ENCODE measurements at regions not wholly inside any gene's neighbourhood (a gene's known extent, or its start where the extent isn't known, plus 50 kb on each side); places are given as distances from the start of the nearest gene placed in this dataset.

- Histone ChIP-seq H4K91ac (replicated peaks; ENCODE audit: insufficient read length, low read length) (no peak overlapping the region), H2BK15ac (ENCODE audit: low read length) (no peak overlapping the region), H4K5ac (ENCODE audit: insufficient read length, low read depth, low read length) (no peak overlapping the region), H2AFZ (ENCODE audit: low read length) (no peak overlapping the region), H2BK20ac (ENCODE audit: low read length) (no peak overlapping the region), H3K23me2 (ENCODE audit: low read depth, low read length) (no peaks in the 10 kb centered on the region), H3K4me1 (replicated peaks in 1 of 4; ENCODE audit: control insufficient read depth in 3 of 4, insufficient read depth in 4 of 4, low read length in 3 of 4) (no peaks in the 10 kb centered on the region), H3K4ac (replicated peaks; ENCODE audit: insufficient read length, low read depth, low read length) (no peak overlapping the region), H3K4me2 (ENCODE audit: insufficient read depth in 1 of 2, low read depth in 2 of 2, low read length in 2 of 2) (no peak overlapping the region), H2AK5ac (ENCODE audit: low read depth, low read length) (no peak overlapping the region), H2BK120ac (replicated peaks; ENCODE audit: low read depth, low read length) (no peak overlapping the region), H3K27ac (ENCODE audit: low read depth, low read length) (no peak overlapping the region), H3K79me1 (ENCODE audit: low read depth, low read length) (no peaks in the 10 kb centered on the region), H3K36me3 (ENCODE audit: control insufficient read depth in 2 of 4, insufficient read depth in 4 of 4, low read length in 3 of 4) (no peaks in the 10 kb centered on the region), H3K56ac (replicated peaks; ENCODE audit: insufficient read length, low read depth, low read length) (no peak overlapping the region), H4K8ac (ENCODE audit: extremely low read depth, insufficient read depth, low read length) (no peak overlapping the region), H2BK5ac (ENCODE audit: low read depth, low read length) (no peak overlapping the region), H3K79me2 (ENCODE audit: control insufficient read depth in 1 of 2, insufficient read depth in 2 of 2, low read length in 2 of 2) (no peaks in the 10 kb centered on the region), H2BK12ac (ENCODE audit: low read depth, low read length) (no peak overlapping the region), H3K23ac (ENCODE audit: insufficient read length) (no peak overlapping the region), H4K20me1 (replicated peaks in 1 of 2; ENCODE audit: control insufficient read depth in 1 of 2, insufficient read depth in 2 of 2, low read length in 2 of 2) (no peaks in the 10 kb centered on the region), H3K4me3 (ENCODE audit: extremely low read depth in 1 of 4, insufficient read depth in 2 of 4, low read depth in 3 of 4, low read length in 4 of 4) (no peak overlapping the region), H3K14ac (ENCODE audit: insufficient read length) (no peak overlapping the region), H3K9me3 (ENCODE audit: insufficient read depth in 2 of 2, low read depth in 1 of 2, low read length in 1 of 2) (no peaks in the 10 kb centered on the region), H3K27me3 (replicated peaks in 1 of 4; ENCODE audit: control insufficient read depth in 3 of 4, extremely low read depth in 1 of 4, insufficient read depth in 3 of 4, low read length in 3 of 4) (no peaks in the 10 kb centered on the region), H3K18ac (ENCODE audit: extremely low read depth, low read length) (no peak overlapping the region), H3K9ac (replicated peaks in 1 of 4; ENCODE audit: extremely low read depth in 1 of 4, low read depth in 3 of 4, low read length in 3 of 4) (no peak overlapping the region)
- CTCF ChIA-PET (ENCODE audit: partially characterized antibody), result no interaction called here
- POLR2A ChIA-PET (ENCODE audit: partially characterized antibody), result no interaction called here
- FAIRE-seq (no peak), DNase-seq (ENCODE audit: low read depth in 1 of 2, low spot score in 2 of 2) (no peak)
- no peak for TF ChIP-seq CHD2 (IDR thresholded peaks at IDR 0.05; ENCODE audit: low read length)
- TF ChIP-seq BCL11A (IDR thresholded peaks at IDR 0.05; ENCODE audit: low read depth in 2 of 2, low read length in 2 of 2), result no peak
- no peak for TF ChIP-seq SP2 (IDR thresholded peaks at IDR 0.05; ENCODE audit: low read length)
- no peak for TF ChIP-seq SIX5 (IDR thresholded peaks at IDR 0.05; ENCODE audit: low read depth, low read length)
- no peak for TF ChIP-seq CEBPB (IDR thresholded peaks at IDR 0.05; ENCODE audit: low read depth, low read length)
- no peak for TF ChIP-seq MAFK (IDR thresholded peaks at IDR 0.05; ENCODE audit: low read depth, low read length)
- no peak for TF ChIP-seq YY1 (IDR thresholded peaks at IDR 0.05; ENCODE audit: low read depth, low read length)
- TF ChIP-seq, protein P1, sequence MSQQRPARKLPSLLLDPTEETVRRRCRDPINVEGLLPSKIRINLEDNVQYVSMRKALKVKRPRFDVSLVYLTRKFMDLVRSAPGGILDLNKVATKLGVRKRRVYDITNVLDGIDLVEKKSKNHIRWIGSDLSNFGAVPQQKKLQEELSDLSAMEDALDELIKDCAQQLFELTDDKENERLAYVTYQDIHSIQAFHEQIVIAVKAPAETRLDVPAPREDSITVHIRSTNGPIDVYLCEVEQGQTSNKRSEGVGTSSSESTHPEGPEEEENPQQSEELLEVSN (IDR thresholded peaks at IDR 0.05), result no peak
- TF ChIP-seq KDM5A (IDR thresholded peaks at IDR 0.05; ENCODE audit: low read length), result no peak
- TF ChIP-seq CTCF (IDR thresholded peaks at IDR 0.05; ENCODE audit: control extremely low read depth in 1 of 3, insufficient read depth in 1 of 3, low read depth in 1 of 3, low read length in 3 of 3), result no peak
- TF ChIP-seq, protein P2, sequence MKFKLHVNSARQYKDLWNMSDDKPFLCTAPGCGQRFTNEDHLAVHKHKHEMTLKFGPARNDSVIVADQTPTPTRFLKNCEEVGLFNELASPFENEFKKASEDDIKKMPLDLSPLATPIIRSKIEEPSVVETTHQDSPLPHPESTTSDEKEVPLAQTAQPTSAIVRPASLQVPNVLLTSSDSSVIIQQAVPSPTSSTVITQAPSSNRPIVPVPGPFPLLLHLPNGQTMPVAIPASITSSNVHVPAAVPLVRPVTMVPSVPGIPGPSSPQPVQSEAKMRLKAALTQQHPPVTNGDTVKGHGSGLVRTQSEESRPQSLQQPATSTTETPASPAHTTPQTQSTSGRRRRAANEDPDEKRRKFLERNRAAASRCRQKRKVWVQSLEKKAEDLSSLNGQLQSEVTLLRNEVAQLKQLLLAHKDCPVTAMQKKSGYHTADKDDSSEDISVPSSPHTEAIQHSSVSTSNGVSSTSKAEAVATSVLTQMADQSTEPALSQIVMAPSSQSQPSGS (IDR thresholded peaks at IDR 0.05; ENCODE audit: low read length), result no peak
- no peak for TF ChIP-seq SAP30 (IDR thresholded peaks at IDR 0.05; ENCODE audit: insufficient read depth, insufficient replicate concordance, low read length)
Observed at GRCh38 chr2:57934659-57935058, 111.9 kb upstream of the VRK2 start.

Measured in H1 (cell line).